Stimulated activated CD4-positive, alpha-beta T cell treated with anti-CD3 and anti-CD28 coated beads, Interleukin-2, amount 100 ng/mL, for 4 hours (primary cell): ENCODE measurements at regions not wholly inside any gene's neighbourhood (a gene's known extent, or its start where the extent isn't known, plus 50 kb on each side); places are given as distances from the start of the nearest gene placed in this dataset.
"Not testable (repeated sequence)": the region's sequence is repeated elsewhere in the genome, so short reads cannot be mapped to it uniquely, and the experiment has no call there.

Experiments used
- DNase-seq: peaks from one replicate; pipeline ENCODE4 v3.0.0-alpha.2; 2020; ENCODE audit warnings: low read depth

DNA sequence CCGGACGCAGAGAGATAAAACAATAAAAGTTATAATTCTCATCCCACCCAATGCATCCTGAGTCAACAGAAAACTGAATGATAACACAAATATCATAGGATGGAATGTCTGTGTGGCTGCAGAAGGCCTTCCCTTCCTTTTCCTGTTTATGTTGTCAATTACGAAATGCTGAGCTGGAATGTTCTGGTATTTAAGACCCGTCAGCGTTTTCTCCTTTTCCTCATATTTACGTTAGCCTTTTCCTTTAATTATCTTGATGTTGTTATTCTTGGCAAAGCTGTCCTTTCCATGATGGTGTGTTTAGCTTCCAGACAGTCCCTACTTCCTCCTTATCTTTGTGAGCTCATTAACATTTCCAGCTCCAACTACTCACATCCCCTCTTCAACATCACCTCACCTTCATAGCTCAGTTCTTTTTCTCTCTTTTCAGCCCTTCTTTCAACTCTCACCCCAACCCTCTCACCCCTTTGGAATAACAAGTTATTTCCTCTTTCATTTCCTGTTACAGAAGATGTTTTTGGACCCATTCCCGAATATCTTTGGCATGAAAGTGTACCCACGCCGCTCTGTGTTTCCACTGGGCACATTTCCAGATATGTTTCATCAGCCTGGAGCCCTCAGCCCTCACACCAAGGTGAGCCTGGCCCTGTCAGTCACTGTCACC, 221.6 kb downstream of the NR2F1-AS1 start:
- no peak for DNase-seq

DNA sequence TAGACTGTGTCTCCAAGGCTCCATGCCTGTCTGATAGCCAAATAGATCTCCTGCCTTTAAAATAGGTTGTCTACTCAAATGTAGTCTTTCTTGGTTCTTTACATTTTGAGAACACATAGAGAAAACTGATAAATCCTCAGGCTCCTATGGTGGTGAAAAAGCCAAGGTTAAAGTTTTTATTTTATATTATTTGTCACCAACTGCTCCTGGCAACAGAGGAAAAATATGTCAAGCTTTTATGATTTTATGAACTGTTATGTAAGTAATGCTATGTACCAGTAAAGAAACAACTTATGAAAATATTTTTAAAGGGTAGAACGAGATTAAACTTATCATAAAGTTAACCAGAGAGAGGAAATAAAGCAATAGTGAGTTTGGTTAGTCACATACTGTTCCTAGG, 222.8 kb downstream of the NR2F1-AS1 start:
- no peak for DNase-seq

DNA sequence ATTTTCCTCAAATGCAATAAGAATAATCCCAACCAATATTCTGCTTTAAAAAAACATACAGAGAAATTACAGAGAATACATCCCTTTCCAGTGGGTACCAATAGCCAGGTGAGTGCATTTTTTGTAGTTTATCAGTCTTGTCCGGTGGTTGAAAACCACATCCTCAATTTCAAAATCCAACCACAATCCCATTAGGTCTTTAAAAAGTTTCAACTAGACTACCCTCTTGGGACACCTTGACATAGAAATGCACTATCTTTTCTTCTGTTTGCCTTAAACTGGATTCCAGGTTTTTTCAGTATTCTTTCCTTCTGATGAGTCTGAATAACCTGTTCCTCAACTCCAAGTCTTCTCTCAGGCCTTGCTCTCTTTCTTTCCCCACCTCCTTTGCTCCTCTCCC, 223.3 kb downstream of the NR2F1-AS1 start:
- no peak for DNase-seq

DNA sequence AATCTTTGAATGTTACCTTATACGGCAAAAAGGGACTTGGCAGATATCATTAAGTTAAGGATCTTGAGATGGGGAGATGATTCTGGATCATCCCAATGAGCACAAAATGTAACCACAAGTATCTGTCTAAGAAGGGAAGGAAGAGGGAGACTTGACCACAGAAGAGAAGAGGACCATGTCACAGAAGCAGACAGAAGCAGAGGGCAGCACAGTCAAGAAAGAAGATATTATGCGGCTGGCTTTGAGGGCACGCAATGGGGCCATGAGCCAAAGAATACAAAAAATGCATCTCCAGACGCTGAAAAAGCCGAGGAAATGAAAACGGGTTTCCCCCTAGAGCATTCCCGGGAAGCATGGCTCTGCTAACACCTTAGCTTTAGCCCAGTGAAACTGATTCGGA, 225.3 kb downstream of the NR2F1-AS1 start:
- no peak for DNase-seq

DNA sequence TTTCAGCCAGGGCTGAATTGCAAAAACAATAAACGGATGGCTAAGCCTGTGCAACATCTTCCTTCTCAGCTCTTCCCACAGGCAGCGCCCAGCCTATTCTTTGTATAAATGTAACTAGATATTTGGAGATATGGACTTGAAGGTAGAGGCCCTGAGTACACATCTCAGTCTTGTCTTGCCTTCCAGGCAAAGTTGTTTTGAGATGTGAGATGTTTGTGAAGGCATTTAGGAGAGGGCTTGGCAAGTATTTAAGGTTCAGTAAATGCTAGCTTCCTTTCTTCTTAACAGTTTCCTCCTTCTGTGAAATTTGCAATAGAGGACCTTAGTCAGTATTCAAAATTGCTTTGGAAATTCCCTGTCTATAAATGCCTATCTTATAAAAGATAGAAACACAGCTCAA, 228.8 kb downstream of the NR2F1-AS1 start:
- no peak for DNase-seq

DNA sequence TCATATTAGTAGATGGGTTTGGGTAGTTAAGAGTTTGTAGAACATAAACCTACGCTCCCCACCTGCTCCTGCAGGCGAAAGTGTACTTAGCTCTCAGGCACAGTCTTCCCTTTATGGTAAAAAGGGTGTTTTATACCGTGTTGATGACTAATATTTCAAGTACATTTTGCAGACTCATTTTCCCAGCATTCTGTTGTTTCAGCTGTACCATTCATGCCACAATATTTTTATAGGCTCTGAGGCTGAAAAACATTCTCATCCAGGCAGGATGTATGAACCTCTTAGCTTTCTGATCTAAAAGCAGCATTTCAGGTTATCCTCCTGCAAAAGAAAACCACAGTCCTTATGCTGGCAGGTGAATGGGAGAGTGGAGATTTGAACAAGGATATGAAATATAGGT, 231.4 kb downstream of the NR2F1-AS1 start:
- no peak for DNase-seq

DNA sequence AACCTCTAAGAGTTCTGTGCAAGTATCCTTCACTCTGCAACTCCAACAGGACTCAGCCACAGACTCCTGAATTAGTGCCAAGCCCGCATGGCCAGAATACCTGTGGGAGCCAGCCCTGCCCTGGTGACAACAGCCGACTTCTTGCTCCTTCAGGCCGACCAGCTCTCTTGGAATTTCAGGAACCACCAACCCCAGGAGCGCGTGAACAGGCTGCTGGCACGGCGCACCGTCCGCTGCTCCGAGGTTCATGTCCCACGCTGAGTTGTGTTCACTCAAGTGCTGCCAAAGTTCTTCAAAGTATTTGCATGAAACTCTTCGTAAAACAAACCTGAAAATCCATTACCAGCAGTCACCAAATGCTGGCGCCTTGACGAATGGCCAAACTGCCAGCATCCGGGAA, 232.8 kb downstream of the NR2F1-AS1 start:
- no peak for DNase-seq

DNA sequence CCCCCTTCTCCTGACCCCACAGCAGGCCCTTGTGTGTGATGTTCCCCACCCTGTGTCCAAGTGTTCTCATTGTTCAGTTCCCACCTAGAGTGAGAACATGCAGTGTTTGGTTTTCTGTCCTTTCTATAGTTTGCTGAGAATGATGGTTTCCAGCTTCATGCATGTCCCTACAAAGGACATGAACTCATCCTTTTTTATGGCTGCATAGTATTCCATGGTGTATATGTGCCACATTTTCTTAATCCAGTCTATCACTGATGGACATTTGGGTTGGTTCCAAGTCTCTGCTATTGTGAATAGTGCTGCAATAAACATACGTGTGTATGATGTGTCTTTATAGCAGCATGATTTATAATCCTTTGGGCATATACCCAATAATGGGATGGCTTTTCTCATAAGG, 234.2 kb downstream of the NR2F1-AS1 start:
- DNase-seq: not testable (repeated sequence)

DNA sequence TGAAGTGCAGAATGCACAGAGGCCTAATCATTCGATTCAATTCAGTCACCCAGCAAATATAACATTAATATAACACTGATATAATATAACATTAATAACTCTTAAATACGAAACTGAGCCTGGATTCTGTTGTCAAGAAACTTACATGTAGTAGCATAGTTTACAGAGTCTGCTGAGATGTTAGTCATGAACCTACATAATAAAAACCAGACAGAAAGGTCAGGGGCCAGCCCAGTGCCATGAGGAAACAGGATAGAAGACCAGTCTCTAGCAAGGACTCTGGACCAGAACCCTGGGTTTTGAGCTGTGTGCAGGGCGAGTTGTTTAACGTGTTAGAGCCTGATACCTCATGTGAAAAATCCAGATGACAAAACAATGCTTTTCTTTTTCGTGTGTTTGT, 234.7 kb downstream of the NR2F1-AS1 start:
- no peak for DNase-seq

DNA sequence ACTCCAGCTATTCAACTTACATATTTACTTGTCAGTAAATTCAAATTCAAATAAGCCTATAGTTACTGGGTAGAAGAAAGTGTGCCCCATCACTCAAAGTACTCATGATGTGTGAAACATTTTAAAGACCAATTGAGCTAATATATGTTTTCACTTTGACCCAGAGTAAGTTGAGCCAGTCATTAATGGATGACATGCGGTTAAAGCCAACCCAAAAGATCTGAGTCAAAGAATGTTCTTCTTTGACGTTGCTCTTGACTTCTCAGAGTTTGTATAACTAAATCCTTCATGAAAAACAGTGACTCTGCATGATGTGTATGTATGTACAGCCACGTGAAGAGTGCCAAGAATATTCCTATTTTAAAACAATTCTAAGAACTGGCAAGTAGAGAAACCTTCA, 237.4 kb downstream of the NR2F1-AS1 start:
- no peak for DNase-seq

DNA sequence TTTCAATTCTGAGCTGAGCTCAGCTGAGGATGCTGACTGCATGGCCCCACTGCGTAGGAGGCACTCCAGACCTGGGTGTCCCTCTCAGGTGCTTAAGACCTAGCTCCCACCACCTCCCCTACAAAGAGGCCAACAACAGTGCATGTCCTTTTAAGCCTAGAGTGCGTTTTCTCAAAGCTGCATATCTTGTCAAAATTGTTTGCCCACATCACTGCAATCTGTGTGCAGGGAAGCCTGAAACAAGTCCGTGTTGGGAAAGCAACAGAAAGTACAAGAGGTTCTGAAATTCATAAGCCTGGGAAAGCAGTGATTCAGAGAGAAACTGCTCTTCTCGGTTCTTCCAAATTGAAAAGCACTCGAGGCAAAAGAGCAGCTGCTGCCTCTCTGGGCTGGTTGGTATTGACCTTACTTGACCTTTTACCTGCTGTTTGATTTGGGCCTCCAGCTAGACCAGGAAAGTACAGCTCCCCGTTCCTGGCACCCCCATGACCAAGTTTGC, 238.4 kb downstream of the NR2F1-AS1 start:
- no peak for DNase-seq

DNA sequence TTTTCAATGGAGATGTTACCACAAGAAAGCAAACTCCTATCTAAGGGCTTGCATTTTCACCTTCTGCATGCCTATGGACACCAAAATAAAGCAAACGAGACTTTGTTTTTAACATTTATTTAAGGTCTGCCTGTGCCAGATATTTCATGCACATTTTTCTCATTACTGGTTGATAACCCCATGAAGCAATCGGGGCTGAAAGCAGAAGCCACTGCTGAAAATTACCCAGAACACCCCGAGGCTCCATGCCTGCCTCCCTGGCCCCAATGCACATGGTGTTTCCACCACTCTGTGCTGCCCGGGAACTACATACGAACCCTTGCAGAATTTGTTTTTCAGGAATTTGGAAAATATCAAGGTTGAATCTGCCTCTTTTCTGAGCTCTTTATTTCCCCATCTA, 240.1 kb downstream of the NR2F1-AS1 start:
- no peak for DNase-seq

DNA sequence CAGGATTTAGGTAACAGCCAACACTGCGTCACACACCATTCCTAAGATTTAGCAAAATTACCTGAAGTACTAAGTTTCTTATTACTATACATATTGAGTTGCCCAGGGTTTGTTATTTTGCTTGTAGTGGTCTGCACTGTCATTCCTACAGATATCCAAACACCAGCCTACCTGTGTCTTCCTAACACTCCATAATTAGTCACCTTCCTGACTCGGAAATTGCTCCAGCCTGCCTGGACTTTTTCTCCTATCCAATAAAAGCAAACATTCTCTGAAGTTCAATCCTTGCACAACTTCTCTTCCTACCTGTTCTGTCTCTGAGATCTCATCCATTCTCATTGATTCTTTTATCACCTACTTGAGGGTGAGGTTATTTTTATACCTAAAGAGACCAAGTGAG, 243.9 kb downstream of the NR2F1-AS1 start:
- DNase-seq: no peak

DNA sequence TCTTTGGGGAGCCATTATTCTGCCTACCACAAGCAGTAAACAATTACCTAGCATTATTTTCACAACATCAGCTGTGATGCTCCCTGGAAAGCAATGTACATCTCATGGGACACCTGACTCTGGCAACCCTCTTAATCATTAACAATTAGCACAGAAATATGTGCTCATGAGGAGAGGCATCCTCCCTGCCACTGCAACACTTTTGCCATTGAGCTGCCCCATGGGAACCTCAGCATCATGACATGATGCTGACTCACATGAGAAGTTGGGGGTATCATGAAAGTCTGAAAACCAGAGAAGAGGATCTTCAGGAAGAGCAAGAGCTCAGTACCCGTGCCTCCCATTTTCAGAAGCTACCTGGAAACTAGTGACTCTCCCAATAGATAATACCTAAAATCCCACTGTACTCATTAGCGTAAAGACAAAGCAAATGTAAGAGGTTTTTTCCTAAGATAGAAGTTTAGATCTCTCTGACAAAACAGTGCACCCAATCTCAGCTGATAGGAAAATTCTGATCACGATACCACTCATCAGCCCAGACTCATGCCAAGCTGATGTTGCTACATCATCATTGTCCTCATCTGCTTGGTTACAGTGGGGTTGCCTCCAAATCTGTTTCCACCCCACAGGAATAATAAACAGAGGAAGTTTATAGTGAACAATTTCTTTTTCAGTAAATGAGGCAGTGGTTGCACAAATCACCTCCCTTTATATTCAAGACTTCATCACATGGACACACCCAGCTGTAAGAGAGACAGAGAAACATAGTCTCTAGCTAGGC, 244.5 kb downstream of the NR2F1-AS1 start:
- DNase-seq: no peak

DNA sequence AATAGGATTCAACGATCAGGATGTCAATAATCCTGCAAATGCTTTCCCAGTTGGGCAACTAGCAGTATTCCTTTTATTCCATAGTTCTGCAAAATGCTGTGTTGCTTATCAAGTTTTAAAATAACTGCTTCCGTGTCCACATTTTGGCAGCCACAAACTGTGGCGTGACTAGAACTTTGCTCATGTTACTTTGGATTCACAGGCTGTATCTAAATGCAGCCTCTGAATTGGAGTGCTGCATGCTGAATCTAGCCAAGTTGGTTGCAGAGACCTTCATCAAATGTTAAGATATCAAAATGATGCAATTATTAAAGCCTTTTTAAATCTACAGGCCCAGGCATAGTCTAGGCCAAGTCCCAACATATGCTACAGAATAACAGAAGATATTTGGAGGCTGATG, 249.2 kb downstream of the NR2F1-AS1 start:
- DNase-seq: no peak

DNA sequence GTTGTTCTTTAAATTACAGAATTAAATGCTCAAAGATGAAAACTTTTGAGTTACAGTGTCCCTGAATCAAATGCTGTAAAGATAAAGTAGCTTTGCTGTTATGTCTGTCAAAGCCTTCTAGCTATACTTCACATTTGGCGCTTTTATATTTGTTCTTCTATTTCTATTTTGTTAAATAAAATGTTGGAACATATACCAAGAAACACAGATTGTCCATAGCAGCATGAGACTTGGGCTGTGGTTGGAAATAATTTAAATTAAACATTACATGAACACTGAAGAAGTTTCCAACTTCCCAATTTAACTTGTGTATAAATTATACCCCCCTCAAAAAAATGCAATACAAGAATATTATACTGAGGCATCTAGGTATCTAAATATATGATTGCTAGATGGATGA, 249.8 kb downstream of the NR2F1-AS1 start:
- no peak for DNase-seq

DNA sequence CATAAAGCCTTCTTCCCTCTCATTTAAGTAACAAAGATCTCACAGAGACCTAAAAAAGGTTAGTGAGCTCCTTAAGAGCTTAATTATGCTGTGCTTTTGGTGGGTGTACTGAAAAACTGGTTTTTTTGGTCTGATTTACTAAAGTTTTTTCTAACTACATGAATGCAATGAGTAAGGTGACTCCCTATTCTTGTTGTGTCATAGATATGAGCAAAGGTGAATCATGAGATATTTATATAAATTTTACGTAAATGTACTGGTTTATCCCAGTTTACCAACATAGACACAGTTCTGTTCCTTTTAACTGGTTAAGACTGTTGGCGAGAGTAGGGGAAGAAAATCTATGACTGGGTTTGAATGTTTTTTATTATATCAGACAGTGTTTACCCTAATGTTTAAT, 250.5 kb downstream of the NR2F1-AS1 start:
- no peak for DNase-seq

DNA sequence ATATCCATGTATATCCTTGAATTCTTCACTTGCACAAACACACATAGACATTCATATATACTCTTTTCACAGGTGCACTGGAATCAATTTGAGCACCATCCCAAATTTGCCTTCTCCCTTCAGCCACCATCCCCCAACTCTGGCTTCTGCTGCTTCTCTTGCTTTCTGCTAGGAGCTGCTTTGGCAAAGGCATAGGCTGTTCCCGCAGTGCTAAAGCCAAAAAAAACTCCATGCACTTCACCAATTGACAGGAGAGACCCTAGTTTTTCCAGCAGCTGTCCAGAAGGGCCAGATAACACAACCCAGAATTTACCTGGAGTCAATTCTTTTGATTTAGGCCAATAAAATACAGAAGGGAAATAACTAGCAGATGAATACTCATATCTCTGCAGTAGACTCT, 251.3 kb downstream of the NR2F1-AS1 start:
- no peak for DNase-seq

DNA sequence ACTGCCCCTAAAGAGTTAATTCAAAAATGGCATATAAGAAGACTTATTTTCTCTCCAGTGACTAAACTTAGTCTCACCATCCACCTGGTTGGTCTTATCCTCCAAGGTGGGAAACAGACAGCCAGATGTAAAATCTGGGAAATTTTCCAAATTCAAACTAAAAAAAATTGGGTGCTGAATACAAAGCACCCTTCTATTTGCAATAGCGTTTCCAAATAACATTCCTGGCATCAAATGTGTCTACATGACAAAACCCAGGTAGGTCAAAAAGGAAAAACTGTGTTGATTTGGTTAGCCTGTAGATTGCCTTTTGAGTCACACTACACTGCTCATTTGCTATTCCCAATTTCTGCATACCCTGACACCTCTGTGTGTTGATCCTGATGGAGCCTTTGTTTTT, 252.2 kb downstream of the NR2F1-AS1 start:
- DNase-seq: no peak

DNA sequence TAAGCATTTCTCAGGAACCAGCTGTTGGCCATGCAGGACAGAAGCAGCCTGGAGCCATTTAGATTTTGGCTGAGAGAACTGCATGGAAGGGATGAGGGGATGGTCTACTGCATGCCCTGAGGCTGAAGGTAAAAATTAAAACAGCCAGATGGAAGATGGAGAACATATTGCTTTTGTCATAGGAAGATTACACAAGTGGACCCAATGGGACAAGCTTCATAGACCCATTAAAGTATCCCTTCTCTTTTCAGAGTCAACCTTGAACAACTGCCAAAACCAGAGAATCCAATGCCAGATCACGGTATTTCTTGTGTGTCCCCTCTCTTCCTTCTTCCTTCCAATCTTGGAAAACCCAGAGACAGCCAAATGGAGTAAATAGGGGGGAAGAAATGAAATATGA, 253.4 kb downstream of the NR2F1-AS1 start:
- no peak for DNase-seq

DNA sequence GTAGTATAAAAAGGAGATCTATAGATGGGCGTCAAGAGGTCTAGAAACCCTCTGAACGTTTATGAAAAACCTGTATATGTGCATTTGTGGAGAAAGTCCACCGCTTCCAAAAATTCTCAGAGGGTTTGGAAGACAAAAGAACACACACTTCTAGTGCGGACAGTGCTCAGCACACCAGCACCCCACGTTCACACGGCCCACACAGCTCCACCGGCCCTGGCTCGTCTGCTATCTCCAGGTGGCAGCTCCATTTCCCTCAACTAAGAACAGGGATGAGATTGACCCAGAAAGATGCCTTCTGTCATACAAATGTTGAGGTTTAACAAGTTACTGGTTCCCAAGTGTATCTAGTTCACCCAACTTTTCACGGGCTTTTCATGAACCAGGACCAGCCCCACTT, 255.1 kb downstream of the NR2F1-AS1 start:
- DNase-seq: no peak

DNA sequence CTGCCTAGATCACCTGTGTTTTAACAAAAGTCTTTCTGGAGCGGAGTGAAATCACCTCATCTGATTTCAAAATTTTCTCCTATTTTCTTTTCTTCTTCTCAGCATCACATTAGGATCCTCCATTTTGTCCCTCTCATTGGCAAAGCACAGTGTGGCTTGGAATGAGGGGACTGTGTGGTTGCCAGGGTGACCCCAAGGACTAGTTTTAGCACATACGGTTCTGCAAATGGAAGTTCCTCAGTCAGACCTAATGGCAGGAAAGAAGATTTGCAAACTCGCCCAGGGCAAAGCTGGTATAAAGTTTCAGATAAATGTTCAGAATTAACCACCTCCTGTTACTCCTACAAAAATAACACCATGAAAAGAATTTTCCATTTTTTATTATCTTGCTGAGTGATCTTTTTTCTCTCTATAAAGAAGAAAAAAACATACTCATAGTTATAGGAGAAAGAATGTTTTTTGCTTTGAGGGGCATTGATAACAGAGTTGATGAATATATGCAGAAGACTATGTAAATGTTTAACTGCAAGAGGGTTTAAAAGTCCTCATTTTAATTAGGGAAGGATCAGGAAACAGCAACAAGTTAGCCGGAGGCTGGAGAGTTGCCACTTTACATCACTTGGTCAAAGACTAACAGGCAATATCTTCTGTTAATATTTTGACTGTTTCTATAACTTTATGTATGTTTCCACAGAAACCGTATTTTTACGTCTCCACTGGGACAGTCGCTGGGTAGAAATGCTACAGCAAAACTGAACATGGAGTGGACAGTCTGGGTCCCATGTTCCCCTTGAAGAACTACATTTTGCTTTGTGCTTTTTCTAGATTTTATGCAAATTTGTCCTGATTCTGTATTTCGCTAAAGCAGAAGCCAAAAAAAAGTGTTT, 257.8 kb downstream of the NR2F1-AS1 start:
- no peak for DNase-seq
